Brain microvascular endothelial cell (primary cell): ENCODE measurements at regions not wholly inside any gene's neighbourhood (a gene's known extent, or its start where the extent isn't known, plus 50 kb on each side); places are given as distances from the start of the nearest gene placed in this dataset.

Experiments
- DNase-seq: peaks from one replicate; pipeline ENCODE4 v3.0.0-alpha.2; 2020
- H3K27ac ChIP-seq: fragments of 250-450 bp; sonication (Bioruptor Pico); 2 replicates; pipeline ENCODE4 v1.5.1; 2020; ENCODE audit warnings: mild to moderate bottlenecking, moderate library complexity
- H3K27me3 ChIP-seq: fragments of 250-450 bp; sonication (Bioruptor Pico); replicated peaks from 2 replicates; pipeline ENCODE4 v1.5.1; 2020; ENCODE audit warnings: mild to moderate bottlenecking
- H3K36me3 ChIP-seq: fragments of 250-450 bp; sonication (Bioruptor Pico); replicated peaks from 2 replicates; pipeline ENCODE4 v1.5.1; 2020; ENCODE audit warnings: mild to moderate bottlenecking
- H3K4me3 ChIP-seq: 2 replicates; pipeline ENCODE4 v1.5.1; 2011; ENCODE audit warnings: low read depth, mild to moderate bottlenecking, control low read depth, low read length, moderate library complexity
- CTCF ChIP-seq: IDR thresholded peaks from 2 replicates; pipeline ENCODE4 v1.5.1; 2011; ENCODE audit warnings: low read depth, mild to moderate bottlenecking, moderate library complexity, low read length, control low read depth, inconsistent platforms; ENCODE audit errors: missing control alignments
- in situ Hi-C: cut with HindIII; loops from 2 replicates; pipeline ENCODE4 v1.10.0; 2017; ENCODE audit warnings: low sequenced_read_pairs, low pct_ligation_motif_present

- no peak for DNase-seq
- H3K27ac ChIP-seq = no peak overlapping the region
- H3K27me3 ChIP-seq = no peaks in the 10 kb centered on the region
- no peaks in the 10 kb centered on the region for H3K36me3 ChIP-seq
- no peak overlapping the region for H3K4me3 ChIP-seq
- no peak for TF ChIP-seq CTCF
- in situ Hi-C loops = no loop called here
Measured at GRCh38 chr14:80271389-80271788, 60.1 kb upstream of the DIO2 start.

GRCh38 chr14:80269353-80269925, 58.1 kb upstream of the DIO2 start:
- Histone ChIP-seq H3K27ac (no peak overlapping the region), H3K27me3 (no peaks in the 10 kb centered on the region), H3K4me3 (no peak overlapping the region), H3K36me3 (no peaks in the 10 kb centered on the region)
- TF ChIP-seq CTCF = no peak
- in situ Hi-C loops = no loop called here
- DNase-seq = peak; percentile 0

GRCh38 chr14:80266930-80267329, 55.6 kb upstream of the DIO2 start:
- no peak for TF ChIP-seq CTCF
- H3K36me3 ChIP-seq = no peaks in the 10 kb centered on the region
- no peak for DNase-seq
- H3K27me3 ChIP-seq = no peaks in the 10 kb centered on the region
- H3K4me3 ChIP-seq = no peak overlapping the region
- in situ Hi-C loops = no loop called here
- no peak overlapping the region for H3K27ac ChIP-seq

- H3K36me3 ChIP-seq = no peaks in the 10 kb centered on the region
- no peak for DNase-seq
- H3K4me3 ChIP-seq = no peak overlapping the region
- in situ Hi-C loops = no loop called here
- TF ChIP-seq CTCF = no peak
- no peaks in the 10 kb centered on the region for H3K27me3 ChIP-seq
- H3K27ac ChIP-seq = no peak overlapping the region
Measured at GRCh38 chr14:80264702-80265101, 53.4 kb upstream of the DIO2 start.
